Testis (tissue), 2 donors: ENCODE measurements at regions not wholly inside any gene's neighbourhood (a gene's known extent, or its start where the extent isn't known, plus 50 kb on each side); places are given as distances from the start of the nearest gene placed in this dataset.

Source experiments
- CTCF ChIP-seq, 3 experiments: fragments of 450-650 bp in 2 of 3; fragments of 200-600 bp in 1 of 3; sonication (generic) in 1 of 3; IDR thresholded peaks; one replicate each; pipeline ENCODE4 v1.5.1; 2016 to 2019; ENCODE audit warnings: antibody characterized with exemption in 3 of 3, mild to moderate bottlenecking in 2 of 3, moderate library complexity in 1 of 3
- POLR2A ChIP-seq: fragments of 450-650 bp; IDR thresholded peaks from one replicate; pipeline ENCODE4 v1.6.1; 2017; ENCODE audit warnings: antibody characterized with exemption, mild to moderate bottlenecking, moderate library complexity

GRCh38 chr4:176540814-176541213 is 221.0 kb downstream of the SPCS3 start:
- TF ChIP-seq CTCF (IDR thresholded peaks at IDR 0.05) (no peak), POLR2A (no peak)
